Activated CD4-positive, alpha-beta T cell treated with anti-CD3 and anti-CD28 coated beads for 36 hours (primary cell): ENCODE measurements at regions not wholly inside any gene's neighbourhood (a gene's known extent, or its start where the extent isn't known, plus 50 kb on each side); places are given as distances from the start of the nearest gene placed in this dataset.
"Not testable (repeated sequence)": the region's sequence is repeated elsewhere in the genome, so short reads cannot be mapped to it uniquely, and the experiment has no call there.

Experiments used
- ATAC-seq: fragments of 200-7000 bp; cut with Tn5 transposase; one replicate; pipeline ENCODE4 v1.10.0; 2021; ENCODE audit warnings: mild to moderate bottlenecking, moderate library complexity
- CTCF ChIA-PET: fragments of 350-600 bp; sonication (Branson Sonifier 250); formaldehyde crosslinking; loops from one replicate; lab custom pipeline; 2021; ENCODE audit warnings: antibody characterized with exemption; lab: Charles Lee
- POLR2A ChIA-PET: fragments of 350-600 bp; sonication (Branson Sonifier 250); formaldehyde crosslinking; loops from one replicate; lab custom pipeline; 2021; ENCODE audit warnings: antibody characterized with exemption, inconsistent platforms; lab: Charles Lee
- DNase-seq: peaks from one replicate; pipeline ENCODE4 v3.0.0-alpha.2; 2020
- H3K27ac Mint-ChIP-seq: one replicate; pipeline ENCODE4 v1.8.0; 2021; ENCODE audit warnings: mixed read lengths
- H3K27me3 Mint-ChIP-seq: one replicate; pipeline ENCODE4 v1.8.0; 2021; ENCODE audit warnings: mixed read lengths
- H3K36me3 Mint-ChIP-seq: one replicate; pipeline ENCODE4 v1.8.0; 2021; ENCODE audit warnings: low read depth, mixed read lengths
- H3K4me1 Mint-ChIP-seq: one replicate; pipeline ENCODE4 v1.8.0; 2021; ENCODE audit warnings: mixed read lengths
- H3K4me3 Mint-ChIP-seq: one replicate; pipeline ENCODE4 v1.8.0; 2021; ENCODE audit warnings: mild to moderate bottlenecking, moderate library complexity, mixed read lengths
- H3K9me3 Mint-ChIP-seq: one replicate; pipeline ENCODE4 v1.8.0; 2021; ENCODE audit warnings: low read depth, mixed read lengths
- intact Hi-C, 2 experiments: fragments of 100-400 bp; cut with DNase I in 1 of 2; cut with micrococcal nuclease in 1 of 2; formaldehyde crosslinking; loops; one replicate each; pipeline versions ENCODE4 v1.14.2 to v1.15.1; 2022 to 2024; cut with DNase I, micrococcal nuclease

DNA sequence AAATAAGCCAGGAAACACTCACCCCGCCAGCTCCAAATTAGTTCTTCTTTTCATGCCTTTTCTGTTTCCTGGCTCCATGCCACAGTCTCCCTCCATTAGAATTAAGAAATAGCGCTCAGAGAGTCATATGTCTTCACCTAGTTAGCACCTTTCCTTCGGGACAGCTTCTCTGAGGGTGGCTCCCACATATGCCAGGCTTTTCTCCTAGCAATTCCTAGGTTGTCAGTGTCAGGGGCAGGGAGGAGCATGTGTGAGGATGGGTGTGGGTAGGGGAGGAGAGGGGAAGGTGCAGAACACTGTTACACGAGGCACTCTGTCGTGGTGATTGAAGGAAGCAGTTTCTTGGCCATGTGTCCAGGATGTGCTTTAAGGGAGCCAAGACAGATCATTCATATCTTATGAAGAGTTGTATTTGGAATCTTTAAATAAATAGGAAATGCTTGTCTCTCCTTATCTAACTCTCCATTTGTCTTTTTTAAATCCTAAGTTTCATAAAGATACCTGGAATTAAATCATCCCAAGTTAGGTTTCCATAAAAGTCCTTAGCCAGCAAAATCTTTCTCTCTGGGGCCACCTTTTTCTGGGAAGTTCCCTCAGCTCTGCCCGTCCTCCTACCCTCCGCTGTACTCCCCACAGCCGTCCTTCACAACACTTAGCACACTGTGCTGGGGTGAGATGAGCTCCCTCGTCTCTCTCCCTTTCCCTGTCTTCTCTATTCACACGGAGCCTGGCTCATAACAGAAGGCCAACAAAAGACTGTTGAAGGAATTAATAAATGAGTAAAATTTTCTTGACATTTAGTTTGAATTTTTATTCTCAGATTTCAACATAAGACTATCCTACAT, 361.0 kb downstream of the CD83 start:
- peaks cover 10% of the 10 kb centered on the region for H3K4me1 Mint-ChIP-seq
- intact Hi-C loops = no loop called here
- ATAC-seq = no peak
- H3K27ac Mint-ChIP-seq = no peak overlapping the region
- CTCF ChIA-PET = no interaction called here
- POLR2A ChIA-PET = no interaction called here
- no peak overlapping the region for H3K4me3 Mint-ChIP-seq
- peaks cover 5% of the 10 kb centered on the region for H3K9me3 Mint-ChIP-seq
- no peaks in the 10 kb centered on the region for H3K27me3 Mint-ChIP-seq
- no peak for DNase-seq
- H3K36me3 Mint-ChIP-seq = peaks cover 4% of the 10 kb centered on the region

DNA sequence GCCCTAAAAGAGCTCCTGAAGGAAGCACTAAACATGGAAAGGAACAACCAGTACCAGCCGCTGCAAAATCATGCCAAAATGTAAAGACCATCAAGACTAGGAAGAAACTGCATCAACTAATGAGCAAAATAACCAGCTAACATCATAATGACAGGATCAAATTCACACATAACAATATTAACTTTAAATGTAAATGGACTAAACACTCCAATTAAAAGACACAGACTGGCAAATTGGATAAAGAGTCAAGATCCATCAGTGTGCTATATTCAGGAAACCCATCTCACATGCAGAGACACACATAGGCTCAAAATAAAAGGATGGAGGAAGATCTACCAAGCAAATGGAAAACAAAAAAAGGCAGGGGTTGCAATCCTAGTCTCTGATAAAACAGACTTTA, 364.4 kb downstream of the CD83 start:
- H3K9me3 Mint-ChIP-seq, DNase-seq, H3K36me3 Mint-ChIP-seq, ATAC-seq, CTCF ChIA-PET, H3K27me3 Mint-ChIP-seq, H3K27ac Mint-ChIP-seq, POLR2A ChIA-PET, H3K4me1 Mint-ChIP-seq, H3K4me3 Mint-ChIP-seq, intact Hi-C loops: not testable (repeated sequence)

DNA sequence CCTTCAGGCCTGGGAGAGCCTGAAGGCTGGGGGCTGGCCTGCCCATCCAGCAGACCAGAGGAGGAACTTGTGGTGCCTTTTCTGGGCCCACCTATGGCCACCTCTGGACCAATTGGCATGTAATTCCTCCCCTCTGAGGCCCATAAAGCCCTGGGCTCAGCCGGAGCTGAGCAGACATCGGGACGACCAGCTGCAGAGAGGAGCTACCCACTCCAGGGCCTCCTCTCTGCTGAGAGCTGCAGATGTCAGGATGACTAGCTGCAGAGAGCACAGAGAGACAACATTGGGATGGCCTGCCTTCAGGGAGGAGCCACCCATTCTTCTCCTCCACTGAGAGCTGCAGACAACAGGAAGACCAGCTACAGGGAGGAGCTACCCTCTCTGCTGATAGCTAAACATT, 370.1 kb downstream of the CD83 start:
- H3K4me3 Mint-ChIP-seq = no peak overlapping the region
- H3K9me3 Mint-ChIP-seq = peaks cover under 1% of the 10 kb centered on the region
- H3K27me3 Mint-ChIP-seq = no peaks in the 10 kb centered on the region
- ChIA-PET CTCF (no interaction called here), POLR2A (no interaction called here)
- DNase-seq (no peak), ATAC-seq (no peak)
- intact Hi-C loops = no loop called here
- peaks cover 1% of the 10 kb centered on the region for H3K4me1 Mint-ChIP-seq
- H3K27ac Mint-ChIP-seq = no peak overlapping the region
- H3K36me3 Mint-ChIP-seq = peaks cover 1% of the 10 kb centered on the region

DNA sequence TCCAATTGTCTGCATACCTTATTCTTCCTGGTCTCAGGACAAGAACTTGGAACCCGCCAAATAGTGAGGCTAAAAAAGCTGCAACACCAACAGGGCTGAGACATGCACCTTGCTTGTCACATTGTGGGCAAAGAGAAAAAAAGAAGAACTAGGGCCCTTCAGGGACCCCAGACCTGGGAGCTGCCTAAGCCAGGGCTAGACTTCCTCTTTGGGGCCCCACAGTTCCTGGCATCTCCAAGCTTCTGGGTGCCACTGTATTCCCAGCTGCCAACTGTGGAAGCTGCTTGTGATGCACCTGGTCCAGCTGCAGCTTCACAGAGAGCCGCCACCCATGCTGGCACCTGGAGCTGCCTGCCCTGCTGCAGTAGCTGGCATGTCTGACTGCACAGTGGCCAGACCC, 370.6 kb downstream of the CD83 start:
- ChIA-PET CTCF (no interaction called here), POLR2A (no interaction called here)

DNA sequence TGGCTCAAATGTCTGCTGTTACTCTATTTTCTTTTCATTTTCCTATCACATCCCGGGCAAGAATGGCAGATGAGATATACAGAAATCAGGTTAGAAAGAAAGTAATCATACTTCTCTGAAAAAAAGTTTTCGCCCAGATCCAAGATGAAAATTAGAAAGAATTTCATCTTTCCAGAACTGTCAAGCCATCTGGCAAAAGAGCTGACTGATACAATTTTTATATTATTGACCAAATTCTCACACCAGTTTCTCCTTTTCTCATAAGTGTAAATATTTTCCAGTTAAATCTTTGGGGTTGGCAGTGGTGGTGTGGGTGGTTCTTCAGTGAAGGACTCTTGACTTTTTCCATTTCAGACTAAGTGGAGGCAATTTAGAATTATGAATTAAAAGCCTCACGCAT, 371.9 kb downstream of the CD83 start:
- H3K9me3 Mint-ChIP-seq = no peaks in the 10 kb centered on the region
- intact Hi-C loops = no loop called here
- H3K4me3 Mint-ChIP-seq = no peak overlapping the region
- peaks cover 1% of the 10 kb centered on the region for H3K4me1 Mint-ChIP-seq
- no peaks in the 10 kb centered on the region for H3K27me3 Mint-ChIP-seq
- H3K27ac Mint-ChIP-seq = no peak overlapping the region
- H3K36me3 Mint-ChIP-seq = peaks cover 1% of the 10 kb centered on the region
- no peak for DNase-seq
- no peak for ATAC-seq
- POLR2A ChIA-PET = no interaction called here
- CTCF ChIA-PET = interaction anchor here (0.8 kb wide), 1 partner anchor 10 kb away, joined by 3 read pairs; no protein-coding TSS in a partner anchor

More for the DNA sequence above, 370.6 kb downstream of the CD83 start:
- Mint-ChIP-seq H3K4me1 (peaks cover 1% of the 10 kb centered on the region), H3K36me3 (peaks cover 1% of the 10 kb centered on the region), H3K9me3 (no peaks in the 10 kb centered on the region), H3K27me3 (no peaks in the 10 kb centered on the region), H3K27ac (no peak overlapping the region), H3K4me3 (no peak overlapping the region)
- DNase-seq (no peak), ATAC-seq (no peak)
- intact Hi-C loops = no loop called here

DNA sequence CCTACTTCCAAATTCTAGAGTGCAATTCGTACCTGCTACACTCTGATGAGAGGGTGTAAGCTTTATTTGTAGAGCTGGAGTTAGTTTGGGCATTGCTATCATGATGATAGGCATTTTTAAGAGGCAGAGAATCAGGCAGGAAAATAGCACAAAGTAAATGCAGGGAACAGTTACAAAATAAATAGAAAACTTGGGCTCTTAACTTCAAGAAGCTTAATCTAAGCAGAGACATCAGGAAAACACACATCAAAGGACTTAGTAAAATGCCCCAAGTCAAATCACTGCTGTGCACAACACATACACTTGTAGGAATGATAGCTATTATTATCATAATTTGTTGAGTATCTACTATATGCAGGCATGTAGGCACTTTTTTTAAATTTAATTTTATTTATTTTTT, 381.2 kb downstream of the CD83 start:
- H3K9me3 Mint-ChIP-seq = peaks cover 6% of the 10 kb centered on the region
- ChIA-PET POLR2A (interaction anchor here (0.6 kb wide), 1 partner anchor 122 kb away, joined by 3 read pairs; no protein-coding TSS in a partner anchor), CTCF (interaction anchor here (0.5 to 1.1 kb wide), 2 partner anchors 9 to 174 kb away, joined by 3 read pairs; no protein-coding TSS in a partner anchor)
- no peak overlapping the region for H3K4me3 Mint-ChIP-seq
- intact Hi-C loops = no loop called here
- peaks cover 10% of the 10 kb centered on the region for H3K4me1 Mint-ChIP-seq
- ATAC-seq = no peak
- no peak overlapping the region for H3K27ac Mint-ChIP-seq
- no peak for DNase-seq
- H3K27me3 Mint-ChIP-seq = no peaks in the 10 kb centered on the region
- no peaks in the 10 kb centered on the region for H3K36me3 Mint-ChIP-seq

DNA sequence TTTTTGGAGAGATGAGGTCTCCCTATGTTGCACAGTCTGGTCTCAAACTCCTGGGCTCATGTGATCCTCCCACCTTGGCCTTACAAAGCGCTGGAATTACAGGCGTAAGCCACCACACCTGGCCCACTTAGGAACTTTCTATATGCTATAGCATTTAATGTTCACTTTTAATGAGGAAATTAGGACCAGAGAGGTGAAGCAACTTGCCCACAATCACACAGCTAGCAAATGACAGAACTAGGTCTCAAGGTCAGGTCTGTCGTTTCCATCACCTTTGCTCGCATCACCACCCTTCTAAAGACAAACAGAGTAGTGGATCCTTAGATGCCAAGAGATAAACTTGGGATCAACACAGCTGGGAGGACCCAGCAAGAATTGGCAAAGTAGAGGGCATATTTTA, 381.7 kb downstream of the CD83 start:
- H3K4me1 Mint-ChIP-seq = peaks cover 10% of the 10 kb centered on the region
- CTCF ChIA-PET = interaction anchor here (0.6 to 1.1 kb wide), 2 partner anchors 10 to 43 kb away, joined by 3 read pairs; no protein-coding TSS in a partner anchor

DNA sequence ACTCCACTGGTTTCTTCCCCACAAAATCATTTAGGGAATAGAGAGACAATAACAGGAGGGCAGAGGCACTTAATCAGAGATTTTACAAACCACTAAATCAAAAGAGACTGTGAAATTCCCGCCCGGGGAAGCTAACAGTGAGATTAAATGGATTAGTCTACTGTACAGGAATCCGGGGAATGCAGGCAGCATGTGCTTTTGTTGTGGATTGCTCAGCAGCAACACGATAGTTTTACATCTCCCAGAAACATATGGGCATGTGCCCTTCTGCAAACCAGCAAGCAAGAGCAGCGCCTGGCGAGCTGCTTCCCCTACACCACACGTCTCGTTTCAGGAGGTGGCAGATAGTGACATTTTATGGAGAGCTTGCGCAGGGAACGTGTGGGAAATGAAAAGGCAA, 382.3 kb downstream of the CD83 start:
- ChIA-PET CTCF (interaction anchor here (0.6 kb wide), 1 partner anchor 43 kb away, joined by 3 read pairs; no protein-coding TSS in a partner anchor), POLR2A (no interaction called here)
- Mint-ChIP-seq H3K36me3 (no peaks in the 10 kb centered on the region), H3K4me3 (no peak overlapping the region), H3K27ac (no peak overlapping the region), H3K9me3 (peaks cover 6% of the 10 kb centered on the region), H3K4me1 (peaks cover 10% of the 10 kb centered on the region), H3K27me3 (no peaks in the 10 kb centered on the region)
- ATAC-seq (no peak), DNase-seq (no peak)
- intact Hi-C loops = no loop called here

More for the DNA sequence above, 381.7 kb downstream of the CD83 start:
- Mint-ChIP-seq H3K4me3 (no peak overlapping the region), H3K9me3 (peaks cover 6% of the 10 kb centered on the region), H3K27ac (no peak overlapping the region), H3K27me3 (no peaks in the 10 kb centered on the region), H3K36me3 (no peaks in the 10 kb centered on the region)
- ATAC-seq = no peak
- POLR2A ChIA-PET = no interaction called here
- no peak for DNase-seq
- intact Hi-C loops = no loop called here

DNA sequence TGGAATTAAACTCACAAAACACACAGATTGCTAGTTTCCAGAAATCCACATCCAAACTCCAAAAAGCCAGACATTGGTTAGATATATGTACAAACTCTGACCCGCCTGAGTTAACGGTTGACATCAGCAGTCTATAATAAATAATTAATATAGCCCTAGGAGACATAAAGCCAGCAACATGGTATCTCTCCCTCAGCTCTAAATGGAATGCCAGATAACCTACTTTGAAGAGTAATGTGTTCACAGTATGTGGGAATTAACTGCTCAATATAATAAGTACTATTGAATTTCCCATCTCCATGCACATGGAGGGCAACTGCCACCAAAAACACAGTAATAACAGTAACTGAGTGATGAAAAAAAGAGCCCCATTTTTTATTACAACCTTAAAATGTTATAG, 383.2 kb downstream of the CD83 start:
- CTCF ChIA-PET = no interaction called here
- DNase-seq (no peak), ATAC-seq (no peak)
- Mint-ChIP-seq H3K9me3 (peaks cover 5% of the 10 kb centered on the region), H3K36me3 (no peaks in the 10 kb centered on the region), H3K4me1 (peaks cover 10% of the 10 kb centered on the region), H3K4me3 (no peak overlapping the region), H3K27ac (no peak overlapping the region), H3K27me3 (no peaks in the 10 kb centered on the region)
- intact Hi-C loops = no loop called here
- POLR2A ChIA-PET = no interaction called here

DNA sequence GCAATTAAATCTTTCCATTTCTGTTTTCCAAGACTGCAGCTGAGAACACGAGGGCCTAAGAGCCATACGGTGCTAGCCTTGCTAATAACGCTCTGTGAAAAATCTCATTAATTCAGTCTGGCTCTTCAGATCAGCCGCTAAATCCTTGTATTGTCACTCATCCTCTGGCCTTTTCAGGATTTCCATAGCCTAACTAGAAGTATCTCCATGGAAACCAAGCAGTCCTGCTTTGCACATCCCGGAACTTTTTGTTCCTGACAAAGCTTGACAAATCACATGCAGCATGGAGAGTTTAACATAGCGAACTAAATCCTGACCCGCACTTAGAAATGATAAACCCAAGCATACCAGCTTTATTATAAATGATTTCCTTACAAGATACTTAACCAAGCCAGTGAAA, 383.7 kb downstream of the CD83 start:
- ChIA-PET CTCF (interaction anchor here (0.7 kb wide), 1 partner anchor 29 kb away, joined by 3 read pairs; no protein-coding TSS in a partner anchor), POLR2A (no interaction called here)
- Mint-ChIP-seq H3K9me3 (peaks cover 5% of the 10 kb centered on the region), H3K4me3 (no peak overlapping the region), H3K27me3 (no peaks in the 10 kb centered on the region), H3K27ac (no peak overlapping the region), H3K4me1 (peaks cover 14% of the 10 kb centered on the region), H3K36me3 (no peaks in the 10 kb centered on the region)
- no peak for ATAC-seq
- DNase-seq = no peak
- intact Hi-C loops = no loop called here

DNA sequence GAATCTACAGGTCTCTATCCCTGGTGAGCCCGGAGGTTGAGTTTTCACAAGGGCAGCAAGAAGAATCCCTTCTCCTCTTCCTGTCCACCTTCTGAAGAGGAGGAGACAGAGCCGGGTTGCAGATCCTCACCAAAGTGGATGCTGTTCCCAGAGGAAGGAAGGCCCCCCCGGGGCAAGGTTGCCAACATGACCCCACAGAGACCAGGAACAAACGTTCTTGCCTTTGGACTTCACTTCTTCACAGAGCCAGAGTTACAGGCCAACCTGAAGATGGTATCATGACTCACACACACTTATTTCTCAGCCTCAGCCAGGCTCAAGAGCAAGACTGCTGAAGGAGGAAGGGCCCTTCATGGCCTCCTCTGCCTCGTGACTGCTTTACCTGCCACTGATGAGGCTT, 384.3 kb downstream of the CD83 start:
- CTCF ChIA-PET = interaction anchor here (0.6 to 0.7 kb wide), 2 partner anchors 30 to 954 kb away, joined by 3 read pairs; no protein-coding TSS in a partner anchor
- H3K9me3 Mint-ChIP-seq = peaks cover 5% of the 10 kb centered on the region
- H3K27ac Mint-ChIP-seq = no peak overlapping the region
- intact Hi-C loops = no loop called here
- peak; percentile 47 for ATAC-seq
- no peak overlapping the region for H3K4me3 Mint-ChIP-seq
- no peaks in the 10 kb centered on the region for H3K36me3 Mint-ChIP-seq
- DNase-seq = no peak
- peaks cover 18% of the 10 kb centered on the region for H3K4me1 Mint-ChIP-seq
- H3K27me3 Mint-ChIP-seq = no peaks in the 10 kb centered on the region
- POLR2A ChIA-PET = no interaction called here

DNA sequence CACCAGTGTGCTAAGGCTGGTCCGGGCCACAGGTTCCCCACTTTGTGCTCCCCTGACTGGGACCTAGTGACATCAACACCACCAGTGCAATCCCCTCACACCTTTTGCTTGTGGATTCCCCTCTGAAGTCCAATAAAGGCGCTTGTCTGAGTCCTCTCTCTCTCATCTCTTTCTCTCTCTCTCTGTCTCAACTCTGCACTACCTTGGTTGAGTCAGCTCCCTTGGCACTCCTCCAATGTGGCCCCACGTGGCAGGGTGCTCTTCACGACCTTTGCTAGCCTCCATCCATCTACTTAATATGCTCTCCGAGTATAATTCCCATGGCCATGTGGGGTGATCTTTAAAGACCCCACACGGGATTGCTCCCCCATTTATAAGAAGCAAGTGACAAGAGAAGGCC, 385.0 kb downstream of the CD83 start:
- Mint-ChIP-seq H3K27me3 (no peaks in the 10 kb centered on the region), H3K9me3 (no peaks in the 10 kb centered on the region), H3K4me3 (no peak overlapping the region), H3K36me3 (no peaks in the 10 kb centered on the region), H3K4me1 (peaks cover 23% of the 10 kb centered on the region), H3K27ac (peak overlapping the region; percentile 48)
- peak; percentile 69 for ATAC-seq
- peak; percentile 61 for DNase-seq
- intact Hi-C loops = no loop called here
- POLR2A ChIA-PET = no interaction called here
- CTCF ChIA-PET = no interaction called here
